Right renal cortex interstitium (tissue), 3 donors: ENCODE measurements at regions not wholly inside any gene's neighbourhood (a gene's known extent, or its start where the extent isn't known, plus 50 kb on each side); places are given as distances from the start of the nearest gene placed in this dataset.

Experiments
- DNase-seq, 3 donors: peaks; one replicate each; pipeline ENCODE4 v3.0.0-alpha.2; 2013; ENCODE audit warnings: low read depth in 3 of 3, low spot score in 2 of 3

DNA sequence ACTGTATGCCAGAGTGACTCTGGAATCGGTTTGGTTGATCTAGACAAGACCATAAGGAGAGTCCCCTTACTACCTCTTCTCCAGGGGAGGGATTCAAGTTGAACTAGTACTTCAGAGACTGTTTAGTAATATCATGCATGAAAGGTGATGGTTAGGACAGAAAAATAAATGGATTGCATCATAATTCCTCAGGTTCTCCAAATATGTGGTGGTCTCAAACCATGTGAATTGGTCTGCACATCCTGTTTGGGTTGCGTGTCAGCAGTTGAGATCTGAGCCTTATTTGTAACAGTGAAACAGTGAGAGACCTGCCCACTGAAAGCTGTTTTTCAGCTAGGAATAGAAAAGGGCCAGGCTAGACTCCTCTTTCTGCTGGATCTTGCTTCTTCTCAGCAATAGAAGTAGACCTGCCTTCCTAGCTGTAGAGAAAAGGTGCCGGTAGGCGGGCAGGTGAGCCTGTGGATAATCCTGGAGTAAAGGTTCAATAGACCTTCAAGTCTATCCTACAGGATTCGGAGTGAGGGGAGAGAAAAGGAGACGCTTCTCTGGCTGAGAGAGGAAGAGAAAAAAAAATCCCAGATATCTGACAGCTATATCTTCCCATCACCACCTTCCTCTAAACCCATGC, 258.5 kb upstream of the E2F7 start:
- no peak for DNase-seq

DNA sequence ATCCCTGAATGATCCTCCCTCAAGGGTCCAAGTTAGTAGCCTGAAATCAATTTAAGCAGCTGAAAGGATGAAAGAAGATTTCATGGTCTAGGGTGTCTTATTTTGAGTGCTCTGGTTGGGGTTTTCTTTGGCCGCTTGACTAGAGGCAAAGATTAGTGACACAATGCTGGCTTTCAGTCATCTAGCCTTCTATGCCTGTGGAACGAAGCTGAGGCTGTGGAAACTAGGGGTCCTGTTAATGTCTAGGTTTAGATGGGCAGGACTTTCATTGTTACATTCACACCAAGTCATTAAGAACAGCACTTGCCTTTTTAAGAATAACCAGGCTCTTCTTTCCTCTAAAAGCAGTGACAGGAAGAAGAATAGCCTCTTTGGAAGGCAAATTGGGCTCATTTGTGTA, 253.8 kb upstream of the E2F7 start:
- DNase-seq, result no peak

DNA sequence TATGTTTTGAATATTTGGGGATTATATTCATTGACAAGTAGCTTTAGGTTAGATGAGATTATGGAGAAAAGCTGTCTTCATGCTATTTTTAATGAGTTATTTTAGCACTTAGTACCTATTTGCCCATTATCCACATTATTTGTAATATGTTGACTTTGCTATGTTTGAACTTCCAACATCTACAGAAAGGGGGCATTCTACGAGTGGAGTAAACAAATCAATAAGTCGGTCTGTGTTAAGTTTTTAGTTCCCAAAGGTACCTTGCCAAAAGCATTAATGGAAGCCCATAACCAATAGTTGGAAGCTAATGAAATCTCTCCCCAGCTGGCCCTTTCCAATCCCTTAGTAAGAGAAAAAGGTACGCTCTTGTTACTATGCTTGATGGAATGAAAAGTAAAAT, 250.0 kb upstream of the E2F7 start:
- DNase-seq, result no peak

DNA sequence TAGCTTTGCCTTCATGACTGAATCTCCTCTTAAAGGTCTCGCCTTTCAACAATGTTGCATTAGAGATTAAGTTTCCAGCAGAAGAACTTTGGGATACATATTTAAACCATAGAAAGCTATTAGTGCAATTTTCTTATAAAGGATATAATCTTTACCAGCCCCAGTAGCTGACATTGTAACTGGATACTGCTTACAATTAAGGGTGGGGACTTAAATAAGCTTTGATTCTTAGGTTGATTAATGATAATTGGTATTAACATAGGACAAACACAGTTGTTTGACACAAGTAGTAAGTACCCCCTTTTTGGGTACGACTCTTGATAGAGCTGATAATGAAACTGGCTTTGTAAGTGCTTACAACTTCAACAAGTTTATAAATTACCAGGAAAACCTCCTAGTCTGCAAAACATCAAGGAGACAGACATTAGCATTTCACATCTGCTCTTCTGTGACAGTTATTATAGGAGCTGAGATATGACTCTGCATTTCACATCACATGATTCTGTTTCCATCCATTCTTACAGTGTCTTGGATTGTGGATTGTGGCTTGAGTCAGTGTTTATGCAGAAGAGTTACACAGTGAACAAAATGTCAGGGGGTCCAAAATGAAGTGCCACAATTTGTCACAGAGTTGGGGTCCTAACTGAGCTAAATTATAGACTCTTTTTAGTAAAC, 249.1 kb upstream of the E2F7 start:
- DNase-seq, result no peak

DNA sequence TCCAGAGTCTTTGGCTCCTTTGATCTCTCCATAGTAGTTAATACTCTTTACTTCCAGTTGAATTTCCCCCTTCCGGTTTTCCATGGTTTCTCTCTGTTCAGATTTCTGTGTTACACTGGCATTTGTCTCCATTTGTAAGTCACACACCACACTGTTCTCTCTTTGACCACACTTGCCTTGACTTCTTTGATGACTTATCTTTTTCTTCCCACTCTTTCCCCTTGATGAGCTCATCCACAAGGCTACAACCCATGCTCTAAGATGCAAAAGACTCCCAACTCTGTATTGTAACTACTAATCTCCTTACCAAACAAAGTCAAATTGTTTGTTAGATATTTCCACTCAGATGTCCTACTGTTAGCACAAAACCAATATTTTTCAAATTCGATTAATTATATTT, 242.7 kb upstream of the E2F7 start:
- no peak for DNase-seq

DNA sequence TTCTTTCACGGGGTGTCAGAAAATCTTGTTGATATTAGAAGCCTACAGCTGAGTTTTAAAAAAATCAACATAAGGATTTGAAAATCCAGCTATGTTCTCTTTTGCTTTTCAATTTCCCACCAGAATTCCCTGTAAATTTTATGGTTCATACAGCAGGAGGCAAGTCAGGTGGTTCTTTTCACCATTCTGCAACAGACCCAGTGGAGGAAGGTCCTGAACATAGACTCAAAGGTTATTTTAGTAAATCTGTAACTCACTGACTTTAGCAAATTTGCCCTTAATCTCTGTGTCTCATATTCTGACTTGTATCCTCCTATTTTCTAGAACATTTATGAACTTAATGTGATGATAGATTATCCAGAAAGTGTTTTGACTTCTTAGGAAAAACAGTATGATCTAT, 235.4 kb upstream of the E2F7 start:
- DNase-seq, result no peak

DNA sequence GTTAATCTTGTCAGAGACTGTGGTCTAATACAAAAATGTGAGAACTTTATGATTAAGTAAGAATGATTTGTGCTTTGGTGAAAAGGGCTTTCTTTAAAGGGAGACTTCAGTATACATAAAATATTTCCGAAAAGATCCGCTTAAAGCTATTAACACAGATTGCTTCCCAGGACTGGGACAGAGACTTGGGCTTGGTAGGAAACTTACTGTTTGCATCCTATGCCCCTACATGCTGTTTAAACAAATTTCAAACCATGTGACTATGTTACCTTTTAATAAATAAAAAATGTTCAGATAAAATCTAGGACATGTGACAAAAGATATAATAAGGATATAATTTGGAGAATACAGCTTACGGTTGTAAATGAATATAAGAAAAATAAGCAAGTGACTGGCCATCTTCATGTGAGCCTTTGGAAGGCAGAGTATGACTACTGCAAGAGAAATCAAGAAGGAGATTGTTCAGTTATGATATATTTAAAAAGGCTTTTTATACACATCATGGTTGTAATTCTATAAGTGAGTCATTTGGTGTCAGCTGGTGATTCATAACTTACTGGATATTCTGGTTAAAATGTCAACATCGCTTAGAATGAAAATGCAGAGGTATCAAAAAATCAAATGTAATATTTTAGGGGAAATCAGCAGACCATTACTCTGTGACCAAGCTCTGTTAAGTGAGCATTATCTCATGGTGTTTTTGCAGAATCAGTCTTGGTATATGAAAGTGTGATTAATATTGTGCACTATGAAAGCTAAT, 234.7 kb upstream of the E2F7 start:
- no peak for DNase-seq

DNA sequence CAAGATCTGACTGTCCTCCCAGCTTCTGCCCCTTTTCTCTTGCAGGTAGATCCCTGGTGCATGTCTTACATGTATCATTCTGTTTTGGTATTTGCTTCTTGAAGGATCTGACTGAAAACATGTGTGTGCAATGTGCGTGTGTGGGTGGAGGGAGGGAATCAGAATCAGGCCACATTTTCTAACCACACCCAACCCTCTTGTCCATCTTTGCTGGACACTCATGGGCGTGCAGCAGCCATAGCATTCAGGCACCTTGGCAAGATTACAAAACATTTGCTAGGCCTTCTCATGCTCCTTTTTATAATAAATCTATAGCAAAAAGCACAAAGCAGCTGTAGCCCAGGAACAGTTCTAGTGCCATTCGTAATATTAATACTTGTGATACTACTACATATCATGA, 233.6 kb upstream of the E2F7 start:
- no peak for DNase-seq

DNA sequence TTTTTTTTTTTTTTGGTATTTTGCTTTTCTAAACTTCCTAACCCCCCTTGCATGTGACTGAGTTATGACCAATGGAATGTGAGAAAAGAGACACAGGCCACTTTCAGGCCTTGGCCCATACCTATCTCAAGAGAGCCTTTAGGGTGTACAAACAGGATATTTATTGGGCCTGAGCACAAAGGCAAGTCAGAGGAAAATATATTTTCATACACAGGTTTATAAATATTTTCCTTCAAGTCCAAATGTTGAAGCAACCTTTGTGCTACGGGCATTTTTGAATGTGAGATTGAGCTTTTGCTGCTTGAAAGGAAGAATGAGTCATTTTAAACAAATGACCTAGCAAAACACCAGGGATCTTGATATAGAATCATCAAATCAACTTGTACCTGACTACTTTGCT, 228.6 kb upstream of the E2F7 start:
- DNase-seq, result no peak

DNA sequence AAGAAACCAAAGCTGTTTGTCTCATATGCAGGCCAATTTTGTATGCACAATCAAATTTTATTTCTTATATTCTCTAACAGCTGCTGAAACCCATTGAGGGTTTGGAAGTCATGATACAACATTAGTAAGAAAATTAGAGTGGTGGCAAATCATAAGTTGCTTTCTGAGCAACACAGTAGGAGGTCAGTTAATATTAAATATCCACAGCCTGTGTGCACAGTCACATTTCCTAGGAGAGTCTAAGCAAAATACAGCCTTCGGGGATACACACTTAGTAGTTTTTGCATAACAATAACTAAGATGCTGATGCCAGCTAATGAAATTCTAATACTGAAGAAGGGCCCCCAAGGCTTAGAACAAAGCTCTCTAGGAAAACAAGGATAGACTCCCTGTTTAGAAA, 209.6 kb upstream of the E2F7 start:
- no peak for DNase-seq

DNA sequence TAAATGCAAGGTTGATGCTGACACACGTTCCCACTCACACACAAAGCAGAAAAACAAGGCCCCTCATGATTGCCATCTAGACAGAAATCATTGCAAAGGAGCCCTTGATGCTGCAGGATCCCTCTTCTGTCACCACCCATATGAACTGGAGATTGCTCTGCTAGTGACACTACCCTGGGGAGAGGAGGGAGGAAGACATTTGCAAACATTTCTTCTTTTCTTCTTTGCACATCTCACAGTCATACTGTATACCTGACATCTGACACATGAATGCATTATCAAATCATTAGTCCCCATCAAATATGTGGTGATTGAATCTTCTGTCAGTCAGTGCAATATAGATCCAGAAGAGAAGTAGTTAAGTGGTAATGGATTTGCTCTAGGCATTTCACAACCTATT, 208.5 kb upstream of the E2F7 start:
- DNase-seq, result no peak

DNA sequence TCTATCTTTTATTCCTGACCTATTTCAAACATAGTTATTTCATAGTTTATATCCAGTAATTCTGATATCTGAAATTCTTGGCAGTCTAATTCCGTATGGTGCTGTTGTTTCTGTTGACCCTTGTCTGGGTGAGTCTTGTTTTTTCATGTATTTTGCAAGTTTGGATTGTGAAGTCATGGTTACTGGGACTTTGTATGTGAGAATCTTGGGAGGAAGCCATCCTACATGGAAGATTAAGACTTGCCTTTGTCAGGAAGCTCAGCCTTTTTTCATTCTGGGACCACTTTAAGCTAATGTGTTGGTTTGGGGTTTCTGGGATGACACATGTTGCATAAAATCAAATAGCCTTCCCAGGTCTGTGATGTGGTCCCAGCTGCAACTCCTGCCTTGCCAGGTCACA, 191.6 kb upstream of the E2F7 start:
- no peak for DNase-seq

DNA sequence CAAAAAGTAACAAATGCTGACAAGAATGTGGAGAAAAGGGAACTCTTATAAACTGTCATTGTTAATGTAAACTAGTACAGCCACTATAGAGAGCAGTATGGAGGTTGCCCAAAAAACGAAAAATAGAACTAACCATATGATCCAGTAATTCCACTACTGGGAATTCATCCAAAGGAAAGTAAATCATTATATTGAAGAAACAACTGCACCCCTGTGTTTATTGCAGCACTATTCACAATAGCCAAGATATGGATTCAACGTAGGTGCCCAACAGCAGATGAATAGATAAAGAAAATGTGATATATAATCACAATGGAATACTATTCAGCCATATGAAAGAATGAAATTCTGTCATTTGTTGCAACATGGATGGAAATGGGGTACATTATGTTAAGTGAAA, 188.0 kb upstream of the E2F7 start:
- no peak for DNase-seq

DNA sequence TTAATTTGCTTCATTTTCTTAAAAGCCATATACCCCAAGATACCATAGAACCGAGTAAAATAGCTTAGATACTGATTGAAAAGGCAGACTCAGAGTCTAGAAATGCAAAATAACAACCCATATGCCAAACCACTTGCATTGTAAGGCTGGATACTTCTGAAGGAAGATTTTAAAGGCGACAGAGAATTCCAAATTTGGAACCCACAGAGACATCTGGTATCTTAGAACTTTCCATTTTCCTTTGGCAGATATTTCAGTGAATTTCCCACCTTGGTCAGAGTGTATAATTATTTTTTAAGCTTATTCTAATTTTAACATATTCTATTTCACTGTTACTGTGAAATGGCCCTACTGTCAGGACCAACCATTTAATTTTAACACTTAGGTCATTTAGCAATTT, 186.4 kb upstream of the E2F7 start:
- DNase-seq, result no peak

DNA sequence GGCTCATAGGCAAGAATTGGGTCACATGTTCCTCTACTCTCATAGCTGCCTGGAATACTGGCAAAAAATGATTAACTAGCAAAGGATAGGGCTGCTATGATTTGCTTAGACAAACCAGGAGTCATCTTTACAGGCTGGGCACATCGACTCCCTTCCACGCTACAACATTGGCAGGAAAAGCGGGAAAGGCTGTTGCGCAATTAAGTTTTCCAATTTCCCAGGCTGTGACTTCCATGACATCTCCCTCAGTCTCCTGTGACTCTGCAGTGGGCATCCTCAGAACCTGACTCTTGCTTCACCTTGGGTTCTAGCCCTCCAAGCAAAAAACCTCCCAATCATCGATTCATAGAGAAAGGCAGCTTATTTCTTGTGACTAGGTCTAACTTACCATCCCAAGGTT, 184.5 kb upstream of the E2F7 start:
- no peak for DNase-seq

DNA sequence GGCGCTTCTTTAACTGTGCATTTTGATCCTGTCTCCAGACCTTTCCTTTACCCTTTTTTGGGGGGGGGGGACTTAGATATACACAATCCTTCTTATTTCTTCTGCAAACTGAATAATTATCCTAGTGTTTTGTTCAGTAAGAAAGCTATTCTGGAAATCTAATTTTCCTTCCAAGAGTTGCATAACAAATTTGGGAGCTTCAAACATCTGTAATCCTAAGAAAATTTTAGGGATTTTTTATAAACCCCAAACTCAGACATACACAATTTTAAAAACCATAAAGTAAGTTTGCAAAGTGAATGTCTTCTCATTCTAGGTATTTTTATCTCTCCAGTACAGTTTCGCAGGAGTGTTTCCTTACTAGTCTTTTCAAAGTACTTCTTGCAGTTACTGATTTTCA, 182.7 kb upstream of the E2F7 start:
- DNase-seq, result no peak

DNA sequence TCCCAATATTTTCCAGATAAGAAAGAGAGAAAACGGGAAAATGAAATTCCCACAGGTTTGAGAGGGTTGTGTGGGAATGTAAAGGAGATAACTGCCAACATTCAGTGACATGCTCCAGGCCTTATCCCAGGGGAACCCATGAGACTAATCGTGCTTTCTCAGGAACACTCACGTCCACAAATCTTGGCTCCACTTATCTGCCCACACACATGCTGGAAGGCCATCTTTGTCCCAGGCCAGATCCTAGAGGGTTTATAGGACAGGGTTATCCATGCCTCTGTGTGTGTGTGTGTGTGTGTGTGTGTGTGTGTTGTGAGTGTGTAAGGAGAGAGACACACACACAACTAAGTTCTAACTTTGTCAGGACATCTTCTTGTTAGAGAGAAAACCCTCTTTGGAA, 182.2 kb upstream of the E2F7 start:
- DNase-seq, result no peak

DNA sequence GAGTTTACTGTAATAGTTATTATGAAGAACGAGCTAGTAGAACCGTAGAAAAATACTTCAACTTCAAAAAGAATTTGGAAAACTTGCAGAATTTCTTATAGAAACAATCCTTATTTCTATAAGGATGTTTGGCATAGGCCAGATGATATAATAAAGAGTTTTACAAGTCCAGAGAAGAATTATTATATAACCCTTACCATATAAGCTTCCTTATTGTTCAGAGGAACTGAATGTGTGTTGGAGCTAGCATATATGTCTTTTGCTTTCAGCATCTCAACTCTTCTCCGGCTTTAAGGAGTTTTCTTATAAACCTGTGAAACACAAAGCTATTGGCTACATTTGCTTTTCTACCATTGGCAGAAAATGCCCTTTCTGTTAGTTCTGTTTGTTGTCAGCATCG, 178.0 kb upstream of the E2F7 start:
- no peak for DNase-seq

DNA sequence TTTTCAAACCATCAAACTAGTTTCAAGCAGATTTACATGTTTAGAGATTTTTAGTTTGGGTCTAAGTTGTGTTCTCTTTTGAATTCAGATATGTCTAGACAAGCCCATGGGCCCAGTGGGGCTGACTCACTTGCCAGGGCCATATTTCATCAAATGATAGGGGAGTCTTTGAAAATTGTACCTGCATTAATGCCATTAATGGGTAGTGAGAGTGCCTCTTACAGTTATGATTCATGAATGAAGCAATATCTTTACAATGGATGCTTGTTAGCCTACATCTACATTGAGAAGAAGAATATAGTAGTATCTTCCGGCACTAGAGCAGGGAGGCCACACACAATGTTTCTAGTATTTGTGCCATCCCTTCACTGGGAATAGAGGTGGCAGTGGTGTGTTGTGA, 174.2 kb upstream of the E2F7 start:
- DNase-seq, result no peak

DNA sequence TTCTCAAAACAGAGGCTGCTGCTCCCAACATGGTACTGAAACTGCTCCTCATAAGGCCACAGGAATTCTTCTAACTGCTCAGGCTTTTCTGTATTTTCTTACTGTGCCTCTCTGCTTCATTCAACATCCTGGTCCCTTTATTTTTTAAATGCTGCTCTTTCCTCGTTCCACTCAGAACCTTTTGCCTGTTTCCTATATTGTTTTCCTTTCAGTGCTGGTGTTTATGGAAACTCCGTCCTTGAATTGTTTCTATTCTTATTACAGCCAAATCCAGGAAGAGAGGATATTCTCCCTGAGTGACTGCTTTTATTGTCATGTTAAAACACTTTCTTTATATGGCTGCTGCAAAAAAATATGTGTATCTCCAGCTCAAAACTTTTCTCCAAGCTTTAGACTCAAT, 173.0 kb upstream of the E2F7 start:
- DNase-seq, result no peak

DNA sequence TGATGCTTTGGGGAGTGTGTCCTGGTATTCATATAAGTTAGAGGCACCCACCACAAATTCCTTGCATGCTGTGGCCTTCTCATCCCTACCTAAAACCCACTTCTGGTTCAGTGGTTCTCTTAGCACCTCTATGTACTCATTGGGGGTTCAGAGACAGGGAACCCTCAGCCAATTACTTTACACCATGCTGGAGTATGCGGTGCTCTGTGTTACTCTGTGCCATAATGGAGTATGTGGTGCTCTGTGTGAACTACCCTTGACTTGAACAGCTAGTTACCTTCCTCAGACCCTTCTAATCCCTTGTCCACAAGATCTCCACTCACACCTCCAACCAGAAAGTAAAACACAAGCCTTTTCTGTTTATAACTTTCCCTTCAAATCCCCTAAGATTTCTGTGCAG, 172.5 kb upstream of the E2F7 start:
- DNase-seq, result no peak

DNA sequence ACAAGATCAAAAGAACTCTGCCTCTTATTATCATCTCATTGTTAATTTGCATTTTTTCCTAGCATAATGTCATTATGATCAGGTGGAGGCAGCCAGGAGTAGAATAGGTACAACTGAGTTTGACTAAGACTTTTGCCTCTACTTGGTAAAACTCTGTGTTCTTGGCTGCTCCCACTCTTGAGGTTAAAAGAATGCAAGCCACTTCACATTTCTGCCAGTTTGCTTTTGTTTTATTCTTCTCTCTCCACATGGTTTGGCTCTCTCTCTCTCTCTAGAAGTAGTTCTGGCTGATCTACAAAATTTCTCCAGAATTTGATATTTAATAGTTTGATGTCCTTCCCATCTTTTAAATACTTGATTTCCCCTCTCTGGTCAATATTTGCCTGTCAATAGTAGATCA, 170.7 kb upstream of the E2F7 start:
- no peak for DNase-seq
